Calu3 (cell line): ENCODE measurements at regions not wholly inside any gene's neighbourhood (a gene's known extent, or its start where the extent isn't known, plus 50 kb on each side); places are given as distances from the start of the nearest gene placed in this dataset.

Experiments
- BruUV-seq: library from RNA; stranded (reverse); fragments of 400-500 nt; replicated peaks from 2 replicates; lab custom pipeline; 2021; lab: Mats Ljungman, UMichigan
- CTCF ChIA-PET: fragments of 300-600 bp; sonication (Branson Sonifier 250); formaldehyde crosslinking; loops from one replicate; lab custom pipeline; 2022; ENCODE audit warnings: antibody characterized with exemption; lab: Charles Lee
- DNase-seq: peaks from one replicate; pipeline ENCODE4 v3.0.0; 2022
- H3K27ac Mint-ChIP-seq: one replicate; pipeline ENCODE4 v1.8.0; 2022; ENCODE audit warnings: mixed read lengths; ENCODE audit not compliant: unreplicated experiment
- H3K27me3 Mint-ChIP-seq: one replicate; pipeline ENCODE4 v1.8.0; 2022; ENCODE audit warnings: mixed read lengths; ENCODE audit not compliant: unreplicated experiment
- H3K36me3 Mint-ChIP-seq: one replicate; pipeline ENCODE4 v1.8.0; 2022; ENCODE audit warnings: mild to moderate bottlenecking, moderate library complexity, mixed read lengths; ENCODE audit not compliant: insufficient read depth, unreplicated experiment
- H3K4me1 Mint-ChIP-seq: one replicate; pipeline ENCODE4 v1.8.0; 2022; ENCODE audit warnings: mild to moderate bottlenecking, low read depth, mixed read lengths; ENCODE audit not compliant: unreplicated experiment
- H3K4me3 Mint-ChIP-seq: one replicate; pipeline ENCODE4 v1.8.0; 2022; ENCODE audit warnings: mild to moderate bottlenecking, low read depth, moderate library complexity, mixed read lengths; ENCODE audit not compliant: unreplicated experiment
- H3K9me3 Mint-ChIP-seq: one replicate; pipeline ENCODE4 v1.8.0; 2022; ENCODE audit warnings: low read depth, mixed read lengths; ENCODE audit not compliant: unreplicated experiment
- CTCF ChIP-seq: fragments of 200-600 bp; IDR thresholded peaks from one replicate; pipeline ENCODE4 v1.8.0; 2022; ENCODE audit warnings: antibody characterized with exemption; ENCODE audit not compliant: unreplicated experiment
- intact Hi-C: fragments of 100-400 bp; cut with micrococcal nuclease; formaldehyde crosslinking; loops from one replicate; pipeline ENCODE4 v1.10.0; 2022; ENCODE audit not compliant: unreplicated experiment

DNA sequence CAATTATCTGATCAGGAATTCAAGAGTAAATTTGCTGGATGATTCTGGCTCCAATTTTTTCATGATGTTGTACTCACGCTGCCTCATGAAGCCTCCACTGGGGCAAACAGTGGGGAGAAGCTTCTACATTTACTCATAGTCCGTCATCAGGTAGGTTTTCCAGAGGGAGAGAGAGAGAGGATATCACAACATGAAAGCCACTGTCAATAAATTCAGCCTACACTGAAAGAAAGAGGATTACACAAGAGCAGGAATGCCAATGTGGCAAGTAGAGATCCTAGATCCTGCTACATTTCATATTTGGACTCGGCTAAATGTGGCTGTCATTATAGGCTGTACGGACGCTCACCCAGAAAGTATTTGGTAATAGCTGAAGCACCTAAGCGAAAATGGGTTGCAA is 819.9 kb downstream of the BRINP3 start:
- Mint-ChIP-seq H3K4me3 (no peak overlapping the region), H3K9me3 (peaks cover 2% of the 10 kb centered on the region), H3K36me3 (no peaks in the 10 kb centered on the region), H3K4me1 (peaks cover 19% of the 10 kb centered on the region), H3K27me3 (no peaks in the 10 kb centered on the region), H3K27ac (no peak overlapping the region)
- no TSS peak for BruUV-seq
- CTCF ChIA-PET = no interaction called here
- DNase-seq = no peak
- intact Hi-C loops = no loop called here
- TF ChIP-seq CTCF = no peak

- CTCF ChIA-PET = no interaction called here
- Mint-ChIP-seq H3K27ac (no peak overlapping the region), H3K9me3 (peaks cover 2% of the 10 kb centered on the region), H3K4me3 (no peak overlapping the region), H3K27me3 (no peaks in the 10 kb centered on the region), H3K36me3 (no peaks in the 10 kb centered on the region), H3K4me1 (peaks cover 19% of the 10 kb centered on the region)
- TF ChIP-seq CTCF = no peak
- no peak for DNase-seq
- intact Hi-C loops = no loop called here
- BruUV-seq = no TSS peak
These were observed 819.3 kb downstream of the BRINP3 start for GRCh38 chr1:189658381-189658780.

DNA sequence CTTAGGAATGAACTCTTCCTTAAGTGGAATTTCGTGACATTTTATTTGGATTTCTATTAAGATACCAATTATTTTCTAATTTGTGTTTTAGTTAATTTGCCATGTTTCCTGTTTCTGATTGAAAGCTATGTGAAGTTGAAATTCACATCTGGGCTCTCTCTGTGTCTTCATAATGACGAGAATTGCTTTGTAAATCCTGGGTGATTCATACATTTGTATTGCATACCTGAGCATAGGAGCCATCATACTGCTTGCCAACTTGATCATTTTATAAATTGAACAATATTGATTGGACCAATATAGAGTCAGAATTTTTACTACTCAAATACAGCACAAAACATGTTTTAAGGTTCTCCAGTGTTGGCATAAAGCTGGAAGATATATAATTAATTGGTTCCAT is 817.9 kb downstream of the BRINP3 start:
- no peaks in the 10 kb centered on the region for H3K27me3 Mint-ChIP-seq

GRCh38 chr1:189662190-189662589 is 815.5 kb downstream of the BRINP3 start:
- no peaks in the 10 kb centered on the region for H3K27me3 Mint-ChIP-seq
- H3K36me3 Mint-ChIP-seq = no peaks in the 10 kb centered on the region
- no peak overlapping the region for H3K4me3 Mint-ChIP-seq
- peak overlapping the region; percentile 7 for H3K27ac Mint-ChIP-seq
- no peak for TF ChIP-seq CTCF
- BruUV-seq = no TSS peak
- peaks cover 2% of the 10 kb centered on the region for H3K9me3 Mint-ChIP-seq
- intact Hi-C loops = no loop called here
- CTCF ChIA-PET = no interaction called here
- H3K4me1 Mint-ChIP-seq = peaks cover 21% of the 10 kb centered on the region
- DNase-seq = peak; percentile 8

More for the DNA sequence above, 817.9 kb downstream of the BRINP3 start:
- intact Hi-C loops = no loop called here
- BruUV-seq = no TSS peak
- CTCF ChIA-PET = no interaction called here
- Mint-ChIP-seq H3K4me1 (peaks cover 19% of the 10 kb centered on the region), H3K36me3 (no peaks in the 10 kb centered on the region), H3K9me3 (peaks cover 2% of the 10 kb centered on the region), H3K27ac (no peak overlapping the region), H3K4me3 (no peak overlapping the region)
- no peak for DNase-seq
- TF ChIP-seq CTCF = no peak
